Upper lobe of left lung (tissue), 4 donors: ENCODE measurements at regions not wholly inside any gene's neighbourhood (a gene's known extent, or its start where the extent isn't known, plus 50 kb on each side); places are given as distances from the start of the nearest gene placed in this dataset.

Source experiments
- EP300 ChIP-seq, 4 donors: sonication (generic); formaldehyde crosslinking; IDR thresholded peaks; one replicate each; pipeline ENCODE4 v1.5.1; 2017; ENCODE audit warnings: antibody characterized with exemption in 4 of 4, control low read depth in 2 of 4
- POLR2A ChIP-seq, 4 donors: fragments of 450-650 bp; IDR thresholded peaks; one replicate each; pipeline ENCODE4 v1.5.1; 2016 to 2017; ENCODE audit warnings: antibody characterized with exemption in 4 of 4, mild to moderate bottlenecking in 2 of 4
- POLR2AphosphoS5 ChIP-seq, 2 donors: sonication (generic); formaldehyde crosslinking; IDR thresholded peaks; one replicate each; pipeline ENCODE4 v1.5.1; 2017; ENCODE audit warnings: antibody characterized with exemption in 2 of 2
- TF ChIP-seq, protein P1 (sequence below), 6 experiments: fragments of 450-650 bp in 4 of 6; fragments of 200-600 bp in 2 of 6; sonication (generic) in 2 of 6; IDR thresholded peaks; one replicate each; pipeline ENCODE4 v1.5.1; 2016 to 2019; ENCODE audit warnings: antibody characterized with exemption in 6 of 6

DNA sequence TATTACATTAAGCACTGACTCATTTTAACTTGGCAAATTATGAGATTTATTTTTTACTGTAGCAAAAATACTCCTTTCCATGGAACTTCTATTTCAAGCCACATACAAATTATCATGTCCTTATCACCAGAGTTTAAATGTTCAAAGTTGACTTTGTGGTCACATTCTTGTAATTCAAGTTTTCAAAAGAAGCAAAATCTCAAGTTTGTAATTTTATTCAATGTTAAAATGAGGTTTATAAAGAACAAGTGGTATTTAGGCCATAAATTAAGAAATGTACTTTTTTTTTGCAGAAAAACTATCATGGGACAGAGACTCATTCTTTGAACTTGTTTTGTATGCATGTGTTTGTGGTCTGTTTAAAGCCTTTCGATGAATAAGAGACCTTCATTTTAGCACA, 811.5 kb downstream of the TENT5A start:
- TF ChIP-seq, protein P1, sequence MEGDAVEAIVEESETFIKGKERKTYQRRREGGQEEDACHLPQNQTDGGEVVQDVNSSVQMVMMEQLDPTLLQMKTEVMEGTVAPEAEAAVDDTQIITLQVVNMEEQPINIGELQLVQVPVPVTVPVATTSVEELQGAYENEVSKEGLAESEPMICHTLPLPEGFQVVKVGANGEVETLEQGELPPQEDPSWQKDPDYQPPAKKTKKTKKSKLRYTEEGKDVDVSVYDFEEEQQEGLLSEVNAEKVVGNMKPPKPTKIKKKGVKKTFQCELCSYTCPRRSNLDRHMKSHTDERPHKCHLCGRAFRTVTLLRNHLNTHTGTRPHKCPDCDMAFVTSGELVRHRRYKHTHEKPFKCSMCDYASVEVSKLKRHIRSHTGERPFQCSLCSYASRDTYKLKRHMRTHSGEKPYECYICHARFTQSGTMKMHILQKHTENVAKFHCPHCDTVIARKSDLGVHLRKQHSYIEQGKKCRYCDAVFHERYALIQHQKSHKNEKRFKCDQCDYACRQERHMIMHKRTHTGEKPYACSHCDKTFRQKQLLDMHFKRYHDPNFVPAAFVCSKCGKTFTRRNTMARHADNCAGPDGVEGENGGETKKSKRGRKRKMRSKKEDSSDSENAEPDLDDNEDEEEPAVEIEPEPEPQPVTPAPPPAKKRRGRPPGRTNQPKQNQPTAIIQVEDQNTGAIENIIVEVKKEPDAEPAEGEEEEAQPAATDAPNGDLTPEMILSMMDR (IDR thresholded peaks at IDR 0.05) = no peak
- TF ChIP-seq POLR2AphosphoS5 (IDR thresholded peaks at IDR 0.05) = no peak
- TF ChIP-seq EP300 (IDR thresholded peaks at IDR 0.05) = no peak
- no peak for TF ChIP-seq POLR2A (IDR thresholded peaks at IDR 0.05)
